SU-DHL-6 (cell line): ENCODE measurements at regions not wholly inside any gene's neighbourhood (a gene's known extent, or its start where the extent isn't known, plus 50 kb on each side); places are given as distances from the start of the nearest gene placed in this dataset.

Experiments used
- EZH2phosphoT487 ChIP-seq: fragments of 200-600 bp; sonication (generic), shearing (Covaris generic); conservative IDR thresholded peaks from 2 replicates; pipeline ENCODE4 v1.6.1; 2018; ENCODE audit warnings: mild to moderate bottlenecking, antibody characterized with exemption, low read length, moderate library complexity, mixed read lengths
- TF ChIP-seq, protein P1 (sequence below): fragments of 200-600 bp; sonication (generic); IDR thresholded peaks from one replicate; pipeline ENCODE4 v1.5.1; 2017; ENCODE audit warnings: antibody characterized with exemption, mild to moderate bottlenecking, low read length, moderate library complexity; ENCODE audit not compliant: insufficient read depth, poor library complexity, severe bottlenecking

DNA sequence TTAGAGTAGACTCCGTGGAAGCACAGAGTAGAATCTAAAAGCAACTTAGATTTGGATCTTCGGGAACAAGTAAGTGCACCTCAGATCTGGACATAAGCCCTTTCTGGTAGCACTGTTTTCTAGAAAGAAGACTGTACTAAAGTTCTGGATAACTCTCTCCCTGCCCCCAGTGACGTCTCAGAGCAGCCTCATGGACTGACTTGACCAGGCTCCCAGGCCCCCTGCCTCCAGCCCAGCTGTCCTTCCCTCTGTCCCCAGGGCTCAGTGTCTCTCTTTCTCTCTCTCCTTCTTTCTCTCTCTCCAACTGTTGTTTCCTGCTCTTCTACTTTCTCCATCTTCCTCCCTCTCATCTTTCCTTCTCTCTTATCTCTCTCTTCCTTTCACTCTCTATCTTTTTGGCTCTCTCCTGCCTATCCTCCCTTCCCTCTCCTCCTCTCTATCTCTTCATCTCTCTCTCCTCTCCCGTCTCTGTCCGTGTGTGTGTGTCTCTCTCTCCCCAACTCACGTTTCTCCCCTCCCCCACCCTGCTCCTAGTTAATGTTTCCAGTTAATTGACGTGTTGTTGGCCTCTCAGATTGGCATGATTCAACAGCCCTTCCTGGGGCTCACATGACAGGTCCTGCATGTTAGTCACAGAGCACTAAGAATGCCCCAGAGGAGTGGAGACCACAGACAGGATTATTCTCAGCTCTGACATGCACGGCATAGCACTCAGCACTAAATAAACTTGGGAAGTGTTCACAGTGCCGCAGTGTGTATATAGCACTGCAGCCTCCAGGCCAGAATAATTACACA lies 180.4 kb upstream of the FOXQ1 start:
- TF ChIP-seq, protein P1, sequence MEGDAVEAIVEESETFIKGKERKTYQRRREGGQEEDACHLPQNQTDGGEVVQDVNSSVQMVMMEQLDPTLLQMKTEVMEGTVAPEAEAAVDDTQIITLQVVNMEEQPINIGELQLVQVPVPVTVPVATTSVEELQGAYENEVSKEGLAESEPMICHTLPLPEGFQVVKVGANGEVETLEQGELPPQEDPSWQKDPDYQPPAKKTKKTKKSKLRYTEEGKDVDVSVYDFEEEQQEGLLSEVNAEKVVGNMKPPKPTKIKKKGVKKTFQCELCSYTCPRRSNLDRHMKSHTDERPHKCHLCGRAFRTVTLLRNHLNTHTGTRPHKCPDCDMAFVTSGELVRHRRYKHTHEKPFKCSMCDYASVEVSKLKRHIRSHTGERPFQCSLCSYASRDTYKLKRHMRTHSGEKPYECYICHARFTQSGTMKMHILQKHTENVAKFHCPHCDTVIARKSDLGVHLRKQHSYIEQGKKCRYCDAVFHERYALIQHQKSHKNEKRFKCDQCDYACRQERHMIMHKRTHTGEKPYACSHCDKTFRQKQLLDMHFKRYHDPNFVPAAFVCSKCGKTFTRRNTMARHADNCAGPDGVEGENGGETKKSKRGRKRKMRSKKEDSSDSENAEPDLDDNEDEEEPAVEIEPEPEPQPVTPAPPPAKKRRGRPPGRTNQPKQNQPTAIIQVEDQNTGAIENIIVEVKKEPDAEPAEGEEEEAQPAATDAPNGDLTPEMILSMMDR, result no peak
- no peak for TF ChIP-seq EZH2phosphoT487
